Loucy (cell line): ENCODE measurements at regions not wholly inside any gene's neighbourhood (a gene's known extent, or its start where the extent isn't known, plus 50 kb on each side); places are given as distances from the start of the nearest gene placed in this dataset.

Experiments
- H2AFZ ChIP-seq: fragments of 200-600 bp; sonication (generic); 2 replicates; pipeline ENCODE4 v1.6.0; 2016; ENCODE audit warnings: antibody characterized with exemption, mild to moderate bottlenecking, low read length, moderate library complexity
- H3F3A ChIP-seq: fragments of 200-600 bp; 2 replicates; pipeline ENCODE4 v1.6.0; 2016; ENCODE audit warnings: antibody characterized with exemption, low read depth, mild to moderate bottlenecking
- H3K27me3 ChIP-seq: fragments of 200-600 bp; sonication (generic); 2 replicates; pipeline ENCODE4 v1.6.1; 2014; ENCODE audit warnings: low read length, mild to moderate bottlenecking; ENCODE audit not compliant: insufficient read depth, poor library complexity, severe bottlenecking
- H3K36me3 ChIP-seq: fragments of 200-600 bp; sonication (generic); 2 replicates; pipeline ENCODE4 v1.6.1; 2016; ENCODE audit warnings: low read length; ENCODE audit not compliant: insufficient read depth
- H3K4me1 ChIP-seq: fragments of 200-600 bp; sonication (generic); 2 replicates; pipeline ENCODE4 v1.5.1; 2014; ENCODE audit warnings: low read length, mild to moderate bottlenecking; ENCODE audit not compliant: insufficient read depth, poor library complexity, severe bottlenecking
- H3K4me2 ChIP-seq: fragments of 200-600 bp; sonication (generic); 2 replicates; pipeline ENCODE4 v1.6.0; 2014; ENCODE audit warnings: antibody characterized with exemption, low read length, low read depth, mild to moderate bottlenecking; ENCODE audit not compliant: poor library complexity, severe bottlenecking
- H3K4me3 ChIP-seq: fragments of 200-600 bp; sonication (generic); 2 replicates; pipeline ENCODE4 v1.5.1; 2014; ENCODE audit warnings: low read length, mild to moderate bottlenecking, mixed read lengths; ENCODE audit not compliant: poor library complexity, severe bottlenecking
- H3K79me2 ChIP-seq: fragments of 200-600 bp; sonication (generic); 2 replicates; pipeline ENCODE4 v1.6.1; 2014; ENCODE audit warnings: low read length; ENCODE audit not compliant: insufficient read depth
- H3K9ac ChIP-seq: fragments of 200-600 bp; sonication (generic); 2 replicates; pipeline ENCODE4 v1.6.0; 2014; ENCODE audit warnings: mild to moderate bottlenecking, low read depth, low read length, moderate library complexity; ENCODE audit not compliant: poor library complexity, severe bottlenecking
- H3K9me2 ChIP-seq: fragments of 200-600 bp; sonication (generic); replicated peaks from 2 replicates; pipeline ENCODE4 v1.6.1; 2016; ENCODE audit warnings: low read depth, low read length, mixed read lengths
- H3K9me3 ChIP-seq: fragments of 200-600 bp; sonication (generic); 2 replicates; pipeline ENCODE4 v1.6.1; 2014; ENCODE audit warnings: mild to moderate bottlenecking, antibody characterized with exemption, low read length, low read depth; ENCODE audit not compliant: insufficient read depth
- H4K20me1 ChIP-seq: fragments of 200-600 bp; sonication (generic); 2 replicates; pipeline ENCODE4 v1.6.0; 2014; ENCODE audit warnings: antibody characterized with exemption, low read length, mild to moderate bottlenecking; ENCODE audit not compliant: insufficient read depth, poor library complexity, severe bottlenecking
- CTCF ChIP-seq: fragments of 200-600 bp; sonication (generic); conservative IDR thresholded peaks from 2 replicates; pipeline ENCODE4 v1.5.1; 2014; ENCODE audit warnings: mild to moderate bottlenecking, antibody characterized with exemption, low read length
- EZH2phosphoT487 ChIP-seq: fragments of 200-600 bp; IDR thresholded peaks from 2 replicates; pipeline ENCODE4 v1.6.1; 2018; ENCODE audit warnings: antibody characterized with exemption, mild to moderate bottlenecking, moderate library complexity, borderline replicate concordance

- H3K4me1 ChIP-seq = peaks cover 4% of the 10 kb centered on the region
Observed at GRCh38 chr3:150076443-150076842, 105.7 kb upstream of the PFN2 start.

GRCh38 chr3:150075417-150075865 lies 104.7 kb upstream of the PFN2 start:
- no peak for TF ChIP-seq EZH2phosphoT487
- TF ChIP-seq CTCF = no peak
- Histone ChIP-seq H4K20me1 (no peaks in the 10 kb centered on the region), H2AFZ (no peak overlapping the region), H3K9ac (no peak overlapping the region), H3F3A (no peaks in the 10 kb centered on the region), H3K4me3 (no peak overlapping the region), H3K4me2 (no peak overlapping the region), H3K79me2 (no peaks in the 10 kb centered on the region), H3K4me1 (peaks cover 4% of the 10 kb centered on the region), H3K27me3 (no peaks in the 10 kb centered on the region), H3K9me2 (no peaks in the 10 kb centered on the region), H3K36me3 (no peaks in the 10 kb centered on the region), H3K9me3 (no peaks in the 10 kb centered on the region)

More at GRCh38 chr3:150076443-150076842, 105.7 kb upstream of the PFN2 start:
- H2AFZ ChIP-seq = no peak overlapping the region
- no peaks in the 10 kb centered on the region for H3F3A ChIP-seq
- no peak overlapping the region for H3K4me3 ChIP-seq
- no peaks in the 10 kb centered on the region for H3K9me2 ChIP-seq
- no peaks in the 10 kb centered on the region for H3K27me3 ChIP-seq
- H3K36me3 ChIP-seq = no peaks in the 10 kb centered on the region
- H4K20me1 ChIP-seq = no peaks in the 10 kb centered on the region
- no peaks in the 10 kb centered on the region for H3K9me3 ChIP-seq
- no peak overlapping the region for H3K4me2 ChIP-seq
- TF ChIP-seq EZH2phosphoT487 = no peak
- TF ChIP-seq CTCF = no peak
- H3K79me2 ChIP-seq = no peaks in the 10 kb centered on the region
- H3K9ac ChIP-seq = no peak overlapping the region

- TF ChIP-seq CTCF = no peak
- TF ChIP-seq EZH2phosphoT487 = no peak
- Histone ChIP-seq H4K20me1 (no peaks in the 10 kb centered on the region), H3K9ac (no peak overlapping the region), H3K4me2 (no peak overlapping the region), H3K27me3 (no peaks in the 10 kb centered on the region), H3K4me3 (no peak overlapping the region), H3F3A (no peaks in the 10 kb centered on the region), H3K9me2 (no peaks in the 10 kb centered on the region), H3K79me2 (no peaks in the 10 kb centered on the region), H3K4me1 (peaks cover 4% of the 10 kb centered on the region), H3K9me3 (no peaks in the 10 kb centered on the region), H3K36me3 (no peaks in the 10 kb centered on the region), H2AFZ (no peak overlapping the region)
Observed at GRCh38 chr3:150074697-150075416, 104.2 kb upstream of the PFN2 start.
